ENCODE measurements at regions not wholly inside any gene's neighbourhood (a gene's known extent, or its start where the extent isn't known, plus 50 kb on each side); places are given as distances from the start of the nearest gene placed in this dataset.

DNA sequence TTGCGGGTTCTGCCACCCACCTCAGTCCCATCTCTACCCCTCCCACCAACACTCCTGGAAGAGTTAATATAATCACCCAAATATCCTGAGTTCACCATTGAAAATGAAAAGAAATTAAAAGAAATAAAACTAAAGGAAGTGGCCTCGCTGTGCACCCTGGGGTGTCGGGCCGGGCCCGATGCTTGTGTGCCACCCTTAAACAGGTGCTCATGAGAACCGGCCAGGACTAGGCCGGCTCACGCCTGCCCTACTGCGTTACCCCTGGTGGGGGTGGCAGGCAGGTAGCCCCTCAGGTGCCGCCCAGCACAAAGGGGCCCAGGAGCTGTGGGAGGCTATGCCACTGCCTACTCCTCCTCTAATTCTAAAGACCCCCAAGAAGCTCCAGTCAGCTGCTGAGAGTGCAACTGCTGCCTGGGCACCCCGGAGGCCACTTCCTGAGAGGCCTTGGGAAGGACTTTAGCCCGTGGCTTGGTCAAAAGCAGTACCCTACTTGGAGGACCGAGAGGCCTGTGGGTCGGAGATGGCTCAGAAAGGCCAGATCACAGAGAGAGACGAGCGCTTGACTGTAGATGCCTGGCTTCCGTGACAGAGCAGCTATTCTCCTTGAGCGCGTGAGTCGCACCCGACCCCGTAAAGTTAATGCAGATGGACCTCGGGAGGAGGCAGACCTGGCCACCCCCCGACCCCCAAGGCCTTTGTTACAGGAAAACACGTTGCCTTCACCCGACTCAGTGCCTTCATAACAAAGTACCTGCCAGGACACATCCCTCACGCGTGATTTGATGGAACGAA lies 51.0 kb upstream of the PPP2R2D start:
- no peak overlapping the region for H3K4me3 ChIP-seq (ENCODE audit: low read length)
- no peaks in the 10 kb centered on the region for H3K36me3 ChIP-seq (ENCODE audit: insufficient read depth, low read length)
- DNase-seq (no peak), ATAC-seq (ENCODE audit: poor library complexity) (no peak)
- H3K36me3 Mint-ChIP-seq (ENCODE audit: low read depth), result no peaks in the 10 kb centered on the region
- ChIA-PET CTCF (no interaction called here), POLR2A (no interaction called here)
- peaks cover 0 to 2% of the 10 kb centered on the region in 2 experiments for H3K27me3 ChIP-seq (ENCODE audit: control insufficient read depth in 1 of 2, insufficient read depth in 2 of 2, low read length in 2 of 2)
- H3K4me3 Mint-ChIP-seq, result no peak overlapping the region
- intact Hi-C loops (cut with DNase I, micrococcal nuclease), result no loop called here
- no peak overlapping the region for H3K27ac Mint-ChIP-seq
- H3K27ac ChIP-seq (ENCODE audit: low read depth in 1 of 2, low read length in 2 of 2), result no peak overlapping the region
- H3K27me3 Mint-ChIP-seq, result no peaks in the 10 kb centered on the region
- no peaks in the 10 kb centered on the region for H3K4me1 Mint-ChIP-seq (ENCODE audit: low read depth)
- TF ChIP-seq, protein P1, sequence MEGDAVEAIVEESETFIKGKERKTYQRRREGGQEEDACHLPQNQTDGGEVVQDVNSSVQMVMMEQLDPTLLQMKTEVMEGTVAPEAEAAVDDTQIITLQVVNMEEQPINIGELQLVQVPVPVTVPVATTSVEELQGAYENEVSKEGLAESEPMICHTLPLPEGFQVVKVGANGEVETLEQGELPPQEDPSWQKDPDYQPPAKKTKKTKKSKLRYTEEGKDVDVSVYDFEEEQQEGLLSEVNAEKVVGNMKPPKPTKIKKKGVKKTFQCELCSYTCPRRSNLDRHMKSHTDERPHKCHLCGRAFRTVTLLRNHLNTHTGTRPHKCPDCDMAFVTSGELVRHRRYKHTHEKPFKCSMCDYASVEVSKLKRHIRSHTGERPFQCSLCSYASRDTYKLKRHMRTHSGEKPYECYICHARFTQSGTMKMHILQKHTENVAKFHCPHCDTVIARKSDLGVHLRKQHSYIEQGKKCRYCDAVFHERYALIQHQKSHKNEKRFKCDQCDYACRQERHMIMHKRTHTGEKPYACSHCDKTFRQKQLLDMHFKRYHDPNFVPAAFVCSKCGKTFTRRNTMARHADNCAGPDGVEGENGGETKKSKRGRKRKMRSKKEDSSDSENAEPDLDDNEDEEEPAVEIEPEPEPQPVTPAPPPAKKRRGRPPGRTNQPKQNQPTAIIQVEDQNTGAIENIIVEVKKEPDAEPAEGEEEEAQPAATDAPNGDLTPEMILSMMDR (IDR thresholded peaks at IDR 0.05), result no peak
- H3K4me1 ChIP-seq (ENCODE audit: insufficient read depth, low read length), result no peaks in the 10 kb centered on the region
- no peaks in the 10 kb centered on the region for H3K9me3 Mint-ChIP-seq
- peaks cover 0 to 16% of the 10 kb centered on the region in 2 experiments for H3K9me3 ChIP-seq (ENCODE audit: control insufficient read depth in 1 of 2, insufficient read depth in 1 of 2, low read length in 2 of 2)

DNA sequence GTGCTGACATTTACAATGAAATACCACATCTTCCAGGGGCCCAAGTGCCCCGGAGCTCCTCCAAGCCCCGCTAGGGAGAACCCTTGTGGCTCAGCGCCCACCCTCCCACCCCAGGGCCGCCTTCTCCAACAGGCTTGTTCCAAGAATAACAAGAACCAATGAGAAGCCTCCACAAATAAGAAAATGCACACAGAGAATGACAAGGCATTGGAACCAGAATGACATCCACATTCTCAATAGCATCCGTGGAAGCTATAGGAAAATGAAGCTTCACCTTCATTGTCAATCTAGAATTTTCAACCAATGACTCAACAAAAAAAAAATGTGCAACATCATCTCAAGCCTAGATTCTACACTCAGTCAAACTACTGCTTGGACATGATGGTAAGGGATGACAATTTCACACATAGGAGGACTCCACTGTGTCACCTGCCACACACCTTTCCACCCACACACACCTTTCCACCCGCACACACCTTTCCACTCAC lies 50.4 kb upstream of the PPP2R2D start:
- peaks cover 0 to 2% of the 10 kb centered on the region in 2 experiments for H3K27me3 ChIP-seq (ENCODE audit: control insufficient read depth in 1 of 2, insufficient read depth in 2 of 2, low read length in 2 of 2)
- no peak for ATAC-seq (ENCODE audit: poor library complexity)
- CTCF ChIA-PET, result no interaction called here
- Mint-ChIP-seq H3K27me3 (peaks cover 4% of the 10 kb centered on the region), H3K36me3 (ENCODE audit: low read depth) (no peaks in the 10 kb centered on the region), H3K4me3 (no peak overlapping the region), H3K27ac (no peak overlapping the region), H3K9me3 (no peaks in the 10 kb centered on the region), H3K4me1 (ENCODE audit: low read depth) (no peaks in the 10 kb centered on the region)
- no peak overlapping the region for H3K27ac ChIP-seq (ENCODE audit: low read depth in 1 of 2, low read length in 2 of 2)
- no peaks in the 10 kb centered on the region for H3K36me3 ChIP-seq (ENCODE audit: insufficient read depth, low read length)
- no peaks in the 10 kb centered on the region for H3K4me1 ChIP-seq (ENCODE audit: insufficient read depth, low read length)
- TF ChIP-seq, protein P1 (IDR thresholded peaks at IDR 0.05), result no peak
- POLR2A ChIA-PET, result no interaction called here
- intact Hi-C loops (cut with DNase I, micrococcal nuclease), result no loop called here
- H3K4me3 ChIP-seq (ENCODE audit: low read length), result no peak overlapping the region
- H3K9me3 ChIP-seq (ENCODE audit: control insufficient read depth in 1 of 2, insufficient read depth in 1 of 2, low read length in 2 of 2), result peaks cover 0 to 16% of the 10 kb centered on the region in 2 experiments
- DNase-seq, result no peak
